ENCODE measurements at regions not wholly inside any gene's neighbourhood (a gene's known extent, or its start where the extent isn't known, plus 50 kb on each side); places are given as distances from the start of the nearest gene placed in this dataset.

DNA sequence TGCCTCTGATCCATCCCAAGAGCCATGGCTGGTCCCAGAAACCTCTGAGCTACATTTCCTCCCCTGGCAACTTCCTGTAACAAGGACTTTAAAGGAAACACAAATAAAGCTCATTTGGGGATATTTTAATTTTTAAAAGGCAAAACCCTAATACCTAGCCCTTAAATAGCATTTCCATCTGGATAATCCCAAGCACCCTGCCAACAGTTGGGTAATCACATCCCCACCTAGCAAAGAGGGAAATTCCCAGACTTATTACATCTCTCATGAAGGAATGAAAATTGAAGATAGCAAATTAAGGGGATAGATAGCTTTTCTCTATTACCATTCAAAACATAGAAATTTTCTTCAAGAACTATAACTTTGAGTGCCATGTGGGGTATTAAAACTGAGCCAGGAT, 213.7 kb upstream of the BMP4 start:
- Histone ChIP-seq H3K4me1 (ENCODE audit: control insufficient read depth, insufficient read depth, low read length) (0 out of 2 replicates have a peak, but pooled peaks cover 1% of the 10 kb centered on the region), H3K9me3 (ENCODE audit: control insufficient read depth, insufficient read depth, low read length) (no peaks in the 10 kb centered on the region), H3K27ac (ENCODE audit: low read length) (no peak overlapping the region), H3K36me3 (ENCODE audit: control insufficient read depth, insufficient read depth, low read length) (no peaks in the 10 kb centered on the region), H3K27me3 (ENCODE audit: control insufficient read depth, insufficient read depth, low read length) (no peaks in the 10 kb centered on the region), H3K4me3 (ENCODE audit: low read length) (no peak overlapping the region)
- no peak for DNase-seq (ENCODE audit: low read depth, low spot score)

DNA sequence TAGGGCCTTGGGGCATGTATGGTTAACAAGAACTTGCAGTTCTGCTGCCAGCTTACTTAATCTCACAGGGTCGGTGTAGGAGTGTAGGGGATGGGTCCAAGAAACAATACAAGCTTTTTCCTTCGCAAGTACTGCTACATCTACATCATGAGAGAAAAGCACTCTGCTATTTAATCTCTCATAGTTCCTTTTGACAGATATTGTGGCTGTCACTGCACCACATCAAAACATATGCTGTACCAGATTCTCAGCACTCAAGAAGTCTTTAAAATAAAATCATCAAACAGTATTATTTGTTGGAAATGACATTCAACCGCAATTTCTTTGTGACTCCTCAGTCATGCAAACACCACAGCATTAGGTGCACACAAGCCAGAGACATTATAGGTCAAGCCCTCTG, 215.5 kb upstream of the BMP4 start:
- H3K27me3 ChIP-seq (ENCODE audit: control insufficient read depth, insufficient read depth, low read length), result no peaks in the 10 kb centered on the region
- no peak for DNase-seq (ENCODE audit: low read depth, low spot score)
- H3K9me3 ChIP-seq (ENCODE audit: control insufficient read depth, insufficient read depth, low read length), result no peaks in the 10 kb centered on the region
- H3K4me1 ChIP-seq (ENCODE audit: control insufficient read depth, insufficient read depth, low read length), result no peaks in the 10 kb centered on the region
- H3K36me3 ChIP-seq (ENCODE audit: control insufficient read depth, insufficient read depth, low read length), result no peaks in the 10 kb centered on the region; the same call in 1 of the 2 replicates
- no CpG with 5 or more reads among the region's 3 CpGs for WGBS (ENCODE audit: insufficient coverage, insufficient read length)
- H3K4me3 ChIP-seq (ENCODE audit: low read length), result no peak overlapping the region
- H3K27ac ChIP-seq (ENCODE audit: low read length), result no peak overlapping the region

GRCh38 chr14:54172562-54172961, 215.9 kb upstream of the BMP4 start:
- no peaks in the 10 kb centered on the region; the same call in 1 of the 2 replicates for H3K36me3 ChIP-seq (ENCODE audit: control insufficient read depth, insufficient read depth, low read length)
- no peak for DNase-seq (ENCODE audit: low read depth, low spot score)
- WGBS (ENCODE audit: insufficient coverage, insufficient read length), result no CpG with 5 or more reads among the region's 3 CpGs
- no peak overlapping the region for H3K4me3 ChIP-seq (ENCODE audit: low read length)
- no peak overlapping the region for H3K27ac ChIP-seq (ENCODE audit: low read length)
- H3K9me3 ChIP-seq (ENCODE audit: control insufficient read depth, insufficient read depth, low read length), result no peaks in the 10 kb centered on the region
- H3K27me3 ChIP-seq (ENCODE audit: control insufficient read depth, insufficient read depth, low read length), result no peaks in the 10 kb centered on the region
- no peaks in the 10 kb centered on the region for H3K4me1 ChIP-seq (ENCODE audit: control insufficient read depth, insufficient read depth, low read length)

- Histone ChIP-seq H3K36me3 (ENCODE audit: control insufficient read depth, insufficient read depth, low read length) (no peaks in the 10 kb centered on the region; the same call in 1 of the 2 replicates), H3K4me1 (ENCODE audit: control insufficient read depth, insufficient read depth, low read length) (no peaks in the 10 kb centered on the region), H3K27ac (ENCODE audit: low read length) (no peak overlapping the region), H3K4me3 (ENCODE audit: low read length) (no peak overlapping the region), H3K27me3 (ENCODE audit: control insufficient read depth, insufficient read depth, low read length) (no peaks in the 10 kb centered on the region), H3K9me3 (ENCODE audit: control insufficient read depth, insufficient read depth, low read length) (no peaks in the 10 kb centered on the region)
- no peak for DNase-seq (ENCODE audit: low read depth, low spot score)
- no CpG with 5 or more reads among the region's 2 CpGs for WGBS (ENCODE audit: insufficient coverage, insufficient read length)
Measured at GRCh38 chr14:54173802-54174201, 217.2 kb upstream of the BMP4 start.

DNA sequence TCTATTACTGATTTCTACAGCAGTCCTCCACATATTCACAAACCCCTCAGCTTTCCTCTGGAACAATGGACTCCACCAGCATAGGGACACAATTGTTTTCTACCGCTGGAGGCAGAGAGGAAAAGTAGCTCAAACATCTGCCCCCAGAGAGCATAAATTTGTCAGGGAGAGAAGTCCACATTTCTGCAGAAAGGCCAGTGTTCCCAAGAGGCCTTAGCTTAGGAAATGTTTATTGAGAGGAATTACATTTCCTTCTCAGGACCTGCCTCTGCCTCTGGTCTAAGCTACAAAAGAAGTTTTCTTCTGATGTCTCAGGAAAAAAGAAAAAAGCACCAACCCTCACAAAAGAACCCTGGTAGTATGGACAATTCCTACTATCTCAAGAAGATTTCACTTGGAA, 217.8 kb upstream of the BMP4 start:
- H3K4me1 ChIP-seq (ENCODE audit: control insufficient read depth, insufficient read depth, low read length), result no peaks in the 10 kb centered on the region
- DNase-seq (ENCODE audit: low read depth, low spot score), result no peak
- no peaks in the 10 kb centered on the region for H3K9me3 ChIP-seq (ENCODE audit: control insufficient read depth, insufficient read depth, low read length)
- H3K27me3 ChIP-seq (ENCODE audit: control insufficient read depth, insufficient read depth, low read length), result no peaks in the 10 kb centered on the region
- H3K27ac ChIP-seq (ENCODE audit: low read length), result no peak overlapping the region
- H3K4me3 ChIP-seq (ENCODE audit: low read length), result no peak overlapping the region
- WGBS (ENCODE audit: insufficient coverage, insufficient read length), result no CpG with 5 or more reads among the region's 1 CpG
- H3K36me3 ChIP-seq (ENCODE audit: control insufficient read depth, insufficient read depth, low read length), result no peaks in the 10 kb centered on the region; the same call in 1 of the 2 replicates

- Histone ChIP-seq H3K4me3 (ENCODE audit: low read length) (no peak overlapping the region), H3K36me3 (ENCODE audit: control insufficient read depth, insufficient read depth, low read length) (no peaks in the 10 kb centered on the region; the same call in 1 of the 2 replicates), H3K27me3 (ENCODE audit: control insufficient read depth, insufficient read depth, low read length) (no peaks in the 10 kb centered on the region), H3K4me1 (ENCODE audit: control insufficient read depth, insufficient read depth, low read length) (no peaks in the 10 kb centered on the region), H3K9me3 (ENCODE audit: control insufficient read depth, insufficient read depth, low read length) (no peaks in the 10 kb centered on the region), H3K27ac (ENCODE audit: low read length) (no peak overlapping the region)
- no CpG with 5 or more reads among the region's 4 CpGs for WGBS (ENCODE audit: insufficient coverage, insufficient read length)
- peak; percentile 66 for DNase-seq (ENCODE audit: low read depth, low spot score)
Measured at GRCh38 chr14:54175298-54175942, 218.8 kb upstream of the BMP4 start.

DNA sequence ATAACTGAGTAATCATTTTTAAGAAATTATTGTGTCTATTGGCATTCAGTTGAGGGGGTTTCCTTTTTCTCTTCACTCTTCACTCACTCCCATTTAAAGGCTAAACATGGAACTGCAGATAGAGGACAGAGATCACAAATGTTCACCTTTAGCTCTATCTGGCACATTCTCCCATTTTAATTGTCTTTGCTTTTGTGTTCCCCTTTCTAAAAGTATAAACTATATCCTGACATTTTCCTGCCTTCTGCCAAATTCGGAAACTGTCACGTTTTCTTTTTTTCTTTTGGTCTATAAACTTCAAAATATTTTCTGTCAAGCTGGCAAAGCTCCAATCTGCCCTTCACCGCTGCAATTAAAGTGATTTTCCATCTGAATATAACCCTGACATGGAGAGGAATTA, 219.8 kb upstream of the CDKN3 start:
- Histone ChIP-seq H3K36me3 (ENCODE audit: control insufficient read depth, insufficient read depth, low read length) (no peaks in the 10 kb centered on the region; the same call in 1 of the 2 replicates), H3K9me3 (ENCODE audit: control insufficient read depth, insufficient read depth, low read length) (no peaks in the 10 kb centered on the region), H3K27me3 (ENCODE audit: control insufficient read depth, insufficient read depth, low read length) (no peaks in the 10 kb centered on the region), H3K27ac (ENCODE audit: low read length) (no peak overlapping the region), H3K4me3 (ENCODE audit: low read length) (no peak overlapping the region), H3K4me1 (ENCODE audit: control insufficient read depth, insufficient read depth, low read length) (no peaks in the 10 kb centered on the region)
- WGBS (ENCODE audit: insufficient coverage, insufficient read length), result no CpG with 5 or more reads among the region's 3 CpGs
- no peak for DNase-seq (ENCODE audit: low read depth, low spot score)

DNA sequence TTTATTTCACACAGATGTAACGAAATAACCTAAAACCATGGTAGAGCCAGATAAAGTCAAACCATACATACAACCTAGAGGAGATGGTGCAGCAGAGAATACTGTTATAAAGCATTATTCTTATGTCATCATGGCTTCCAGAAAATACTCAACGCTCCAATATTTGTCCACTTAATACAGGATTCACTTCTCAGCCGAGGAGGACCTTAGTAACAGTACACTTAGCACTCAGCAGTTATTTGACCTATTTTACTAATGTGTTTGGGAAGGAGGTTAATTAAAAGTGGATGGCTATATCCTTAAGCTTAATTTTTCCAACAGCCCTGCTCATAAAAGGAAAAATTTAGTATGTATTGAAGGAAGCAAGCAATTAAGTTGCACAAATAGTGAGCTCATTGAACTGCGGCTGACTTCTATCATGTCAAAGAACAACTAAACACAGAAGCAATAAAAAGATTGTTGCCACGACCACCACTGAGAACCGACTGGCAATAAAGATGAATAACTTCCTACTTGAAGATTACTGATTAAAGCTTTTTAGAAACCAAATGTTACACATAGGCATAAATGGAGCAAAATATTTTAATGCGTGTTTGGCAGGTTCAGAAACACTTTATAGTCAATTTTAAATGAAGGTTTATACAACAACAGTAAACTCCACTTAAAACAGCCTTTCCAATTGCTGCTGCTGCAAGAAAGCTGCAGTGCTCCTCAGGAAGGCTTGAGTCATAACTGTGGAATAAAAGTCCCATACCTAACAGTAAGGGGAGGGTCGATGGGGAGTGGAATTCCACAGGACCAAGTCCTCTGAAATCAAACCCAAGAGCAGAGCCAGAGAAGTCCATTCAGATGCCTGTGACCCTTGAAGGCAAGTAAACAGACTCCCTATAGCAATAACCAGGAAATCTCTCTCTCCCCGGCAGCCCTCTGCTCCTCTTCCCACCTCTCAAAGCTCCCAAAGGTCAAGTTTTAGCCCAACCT, 218.9 kb upstream of the CDKN3 start:
- DNase-seq (ENCODE audit: low read depth, low spot score), result no peak
- no CpG with 5 or more reads among the region's 9 CpGs for WGBS (ENCODE audit: insufficient coverage, insufficient read length)

GRCh38 chr14:54182419-54183045, 214.3 kb upstream of the CDKN3 start:
- Histone ChIP-seq H3K9me3 (ENCODE audit: control insufficient read depth, insufficient read depth, low read length) (no peaks in the 10 kb centered on the region), H3K4me1 (ENCODE audit: control insufficient read depth, insufficient read depth, low read length) (no peaks in the 10 kb centered on the region), H3K27ac (ENCODE audit: low read length) (no peak overlapping the region), H3K27me3 (ENCODE audit: control insufficient read depth, insufficient read depth, low read length) (no peaks in the 10 kb centered on the region), H3K4me3 (ENCODE audit: low read length) (no peak overlapping the region), H3K36me3 (ENCODE audit: control insufficient read depth, insufficient read depth, low read length) (no peaks in the 10 kb centered on the region)
- no CpG with 5 or more reads among the region's 2 CpGs for WGBS (ENCODE audit: insufficient coverage, insufficient read length)
- DNase-seq (ENCODE audit: low read depth, low spot score), result no peak

More for the DNA sequence above, 218.9 kb upstream of the CDKN3 start:
- Histone ChIP-seq H3K4me1 (ENCODE audit: control insufficient read depth, insufficient read depth, low read length) (no peaks in the 10 kb centered on the region), H3K27ac (ENCODE audit: low read length) (no peak overlapping the region), H3K36me3 (ENCODE audit: control insufficient read depth, insufficient read depth, low read length) (no peaks in the 10 kb centered on the region; the same call in 1 of the 2 replicates), H3K4me3 (ENCODE audit: low read length) (no peak overlapping the region), H3K27me3 (ENCODE audit: control insufficient read depth, insufficient read depth, low read length) (no peaks in the 10 kb centered on the region), H3K9me3 (ENCODE audit: control insufficient read depth, insufficient read depth, low read length) (no peaks in the 10 kb centered on the region)
